ENCODE measurements at regions not wholly inside any gene's neighbourhood (a gene's known extent, or its start where the extent isn't known, plus 50 kb on each side); places are given as distances from the start of the nearest gene placed in this dataset.
"Not testable (repeated sequence)": the region's sequence is repeated elsewhere in the genome, so short reads cannot be mapped to it uniquely, and the experiment has no call there.

DNA sequence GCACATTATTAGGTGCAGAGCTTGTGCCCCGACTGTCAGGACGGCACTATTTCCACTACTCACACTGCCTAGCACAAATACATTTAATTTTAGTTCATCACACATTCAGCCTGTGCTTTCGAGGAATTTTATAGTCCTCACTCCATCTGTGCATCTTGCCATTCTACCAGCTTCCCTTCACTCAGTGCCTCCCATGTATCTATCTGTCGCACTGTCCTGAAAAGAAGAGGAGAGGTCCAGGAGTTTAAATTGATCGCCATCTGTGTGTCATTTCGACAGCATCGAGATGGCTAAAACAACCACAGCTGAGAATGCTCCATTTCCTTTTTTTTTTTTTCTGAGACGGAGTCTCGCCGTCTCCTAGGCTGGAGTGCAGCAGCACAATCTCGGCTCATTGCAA is 97.6 kb upstream of the FOXN3 start:
- H3K9me3 Mint-ChIP-seq, result no peaks in the 10 kb centered on the region
- DNase-seq, result no peak
- H3K4me3 Mint-ChIP-seq, result no peak overlapping the region
- peaks cover 50% of the 10 kb centered on the region for H3K4me1 Mint-ChIP-seq
- peaks cover 41% of the 10 kb centered on the region for H3K36me3 Mint-ChIP-seq
- no peak overlapping the region for H3K27ac Mint-ChIP-seq
- H3K27me3 Mint-ChIP-seq, result no peaks in the 10 kb centered on the region

- no peaks in the 10 kb centered on the region for H3K9me3 Mint-ChIP-seq
- H3K27ac Mint-ChIP-seq, result peak overlapping the region; percentile 97
- no peak for DNase-seq
- peak overlapping the region; percentile 77 for H3K4me3 Mint-ChIP-seq
- no peaks in the 10 kb centered on the region for H3K27me3 Mint-ChIP-seq
- H3K36me3 Mint-ChIP-seq, result peaks cover 24% of the 10 kb centered on the region
- peaks cover 56% of the 10 kb centered on the region for H3K4me1 Mint-ChIP-seq
Measured at GRCh38 chr14:89509891-89510290, 92.9 kb upstream of the FOXN3 start.

DNA sequence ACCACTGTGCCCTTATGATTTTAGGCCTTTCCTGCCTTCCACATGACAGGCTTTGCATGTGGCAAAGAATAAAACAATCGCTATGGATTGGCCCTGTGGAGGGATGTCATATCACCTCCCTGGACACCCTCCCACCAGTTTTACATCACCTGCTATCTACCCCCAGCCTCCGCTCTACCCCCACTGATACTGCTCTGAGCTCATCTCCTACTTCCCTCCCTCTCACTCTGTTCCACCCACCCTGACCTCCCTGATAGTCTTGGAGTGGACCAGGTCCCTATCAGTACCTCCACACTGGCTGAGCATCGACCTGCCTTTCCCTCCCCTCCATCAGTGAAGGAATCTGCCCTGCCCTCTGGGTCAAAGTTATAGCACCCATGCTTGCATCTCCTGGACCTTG is 91.8 kb upstream of the FOXN3 start:
- DNase-seq, result no peak
- Mint-ChIP-seq H3K4me3 (no peak overlapping the region), H3K27me3 (no peaks in the 10 kb centered on the region), H3K4me1 (peaks cover 66% of the 10 kb centered on the region), H3K36me3 (peaks cover 28% of the 10 kb centered on the region), H3K27ac (peak overlapping the region; percentile 27), H3K9me3 (no peaks in the 10 kb centered on the region)

- peak overlapping the region; percentile 43 for H3K27ac Mint-ChIP-seq
- DNase-seq, result no peak
- peaks cover 71% of the 10 kb centered on the region for H3K4me1 Mint-ChIP-seq
- no peaks in the 10 kb centered on the region for H3K9me3 Mint-ChIP-seq
- H3K4me3 Mint-ChIP-seq, result no peak overlapping the region
- no peaks in the 10 kb centered on the region for H3K27me3 Mint-ChIP-seq
- peaks cover 29% of the 10 kb centered on the region for H3K36me3 Mint-ChIP-seq
Measured at GRCh38 chr14:89507926-89508460, 91.0 kb upstream of the FOXN3 start.

- DNase-seq, result no peak
- H3K27ac Mint-ChIP-seq, result peak overlapping the region; percentile 43
- H3K4me1 Mint-ChIP-seq, result peaks cover 71% of the 10 kb centered on the region
- H3K36me3 Mint-ChIP-seq, result peaks cover 33% of the 10 kb centered on the region
- no peaks in the 10 kb centered on the region for H3K27me3 Mint-ChIP-seq
- no peak overlapping the region for H3K4me3 Mint-ChIP-seq
- H3K9me3 Mint-ChIP-seq, result no peaks in the 10 kb centered on the region
Measured at GRCh38 chr14:89507521-89507920, 90.5 kb upstream of the FOXN3 start.

GRCh38 chr14:89506891-89507452 is 89.9 kb upstream of the FOXN3 start:
- not testable (repeated sequence) for DNase-seq, H3K9me3 Mint-ChIP-seq, H3K4me3 Mint-ChIP-seq, H3K27me3 Mint-ChIP-seq
- peaks cover 31% of the 10 kb centered on the region for H3K36me3 Mint-ChIP-seq
- H3K4me1 Mint-ChIP-seq, result peaks cover 67% of the 10 kb centered on the region
- peak overlapping the region; percentile 43 for H3K27ac Mint-ChIP-seq

DNA sequence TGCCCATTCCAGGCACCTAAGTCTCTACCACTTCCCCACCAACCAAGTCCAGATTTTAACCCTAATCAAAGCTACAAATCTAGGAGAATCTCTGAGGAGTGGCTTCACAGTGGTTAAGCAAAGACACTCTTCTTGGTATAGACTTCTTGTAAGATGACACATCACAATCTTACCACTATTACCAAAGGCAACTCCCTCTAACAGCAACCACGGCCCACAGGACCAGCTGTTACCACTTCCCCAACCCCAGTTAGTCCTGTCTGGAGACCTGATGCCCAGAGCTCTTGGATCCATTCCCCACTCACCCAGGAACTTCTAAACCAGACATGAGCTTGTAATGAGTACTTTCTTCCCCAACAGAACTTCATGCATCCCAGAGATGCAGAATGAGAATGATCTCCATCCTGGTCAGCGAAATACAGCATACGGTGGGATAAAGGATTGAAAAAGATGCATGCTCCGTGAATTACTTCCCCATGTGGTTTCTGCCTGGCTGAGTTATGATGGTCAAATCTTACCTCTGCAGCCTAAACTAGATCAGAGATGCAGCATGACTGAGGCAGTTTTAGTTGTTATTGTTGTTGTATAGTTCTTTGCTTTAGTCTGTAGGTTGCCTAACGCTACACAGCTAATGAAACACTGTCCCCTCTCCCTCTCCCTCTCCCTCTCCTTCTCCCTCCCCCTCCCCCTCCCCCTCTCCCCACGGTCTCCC is 87.7 kb upstream of the FOXN3 start:
- peaks cover 48% of the 10 kb centered on the region for H3K4me1 Mint-ChIP-seq
- no peaks in the 10 kb centered on the region for H3K27me3 Mint-ChIP-seq
- peak; percentile 25 for DNase-seq
- peaks cover 24% of the 10 kb centered on the region for H3K36me3 Mint-ChIP-seq
- no peak overlapping the region for H3K4me3 Mint-ChIP-seq
- no peaks in the 10 kb centered on the region for H3K9me3 Mint-ChIP-seq
- peak overlapping the region; percentile 9 for H3K27ac Mint-ChIP-seq

DNA sequence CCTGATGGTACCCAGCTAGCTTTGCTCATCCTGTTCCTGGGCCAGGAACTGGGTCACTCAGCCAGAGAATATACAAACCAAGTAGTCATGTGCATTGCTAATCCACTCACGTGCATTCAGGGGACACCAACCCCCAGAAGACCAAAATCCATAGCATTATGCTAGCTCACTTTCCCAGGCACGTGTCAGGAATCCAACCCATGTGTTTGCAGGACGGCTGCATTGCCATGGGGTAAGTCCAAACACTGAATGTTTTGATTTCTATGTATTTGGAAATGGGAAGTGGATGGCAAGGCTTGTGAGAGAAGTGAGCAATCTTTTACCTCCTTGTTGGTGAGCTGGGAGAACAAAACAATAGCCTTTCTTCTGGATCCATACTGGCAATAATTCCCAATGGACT is 87.1 kb upstream of the FOXN3 start:
- H3K4me1 Mint-ChIP-seq, result peaks cover 44% of the 10 kb centered on the region
- no peak overlapping the region for H3K4me3 Mint-ChIP-seq
- no peak for DNase-seq
- H3K36me3 Mint-ChIP-seq, result peaks cover 24% of the 10 kb centered on the region
- no peak overlapping the region for H3K27ac Mint-ChIP-seq
- no peaks in the 10 kb centered on the region for H3K9me3 Mint-ChIP-seq
- H3K27me3 Mint-ChIP-seq, result no peaks in the 10 kb centered on the region

DNA sequence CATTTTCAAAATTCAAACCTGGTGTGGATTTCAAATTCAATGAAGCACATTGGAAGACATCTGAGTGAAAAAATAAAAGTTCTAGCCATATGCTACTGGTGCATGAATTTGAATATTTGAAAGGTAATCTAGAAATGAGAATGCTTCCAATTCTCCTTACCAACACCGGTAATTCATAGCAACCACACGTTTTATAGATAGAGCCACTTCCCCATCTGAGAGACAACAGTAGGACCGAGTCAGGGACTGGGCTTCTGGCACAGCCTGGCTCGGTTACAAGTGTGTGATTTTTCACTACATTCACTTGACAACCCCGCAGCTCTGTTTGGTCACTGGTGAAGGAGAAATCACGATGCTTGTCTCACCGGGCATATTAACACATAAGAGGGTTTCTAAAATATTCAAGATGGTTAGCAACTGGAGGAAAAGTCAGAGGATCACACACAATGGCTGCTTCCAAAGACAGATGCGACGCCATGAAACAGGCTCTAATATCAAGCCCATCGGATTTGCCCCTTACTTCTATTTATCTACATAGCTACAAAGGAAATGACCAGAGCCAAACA is 86.5 kb upstream of the FOXN3 start:
- H3K27me3 Mint-ChIP-seq, result no peaks in the 10 kb centered on the region
- no peak overlapping the region for H3K27ac Mint-ChIP-seq
- H3K4me3 Mint-ChIP-seq, result no peak overlapping the region
- peaks cover 38% of the 10 kb centered on the region for H3K4me1 Mint-ChIP-seq
- DNase-seq, result no peak
- no peaks in the 10 kb centered on the region for H3K9me3 Mint-ChIP-seq
- H3K36me3 Mint-ChIP-seq, result peaks cover 24% of the 10 kb centered on the region

DNA sequence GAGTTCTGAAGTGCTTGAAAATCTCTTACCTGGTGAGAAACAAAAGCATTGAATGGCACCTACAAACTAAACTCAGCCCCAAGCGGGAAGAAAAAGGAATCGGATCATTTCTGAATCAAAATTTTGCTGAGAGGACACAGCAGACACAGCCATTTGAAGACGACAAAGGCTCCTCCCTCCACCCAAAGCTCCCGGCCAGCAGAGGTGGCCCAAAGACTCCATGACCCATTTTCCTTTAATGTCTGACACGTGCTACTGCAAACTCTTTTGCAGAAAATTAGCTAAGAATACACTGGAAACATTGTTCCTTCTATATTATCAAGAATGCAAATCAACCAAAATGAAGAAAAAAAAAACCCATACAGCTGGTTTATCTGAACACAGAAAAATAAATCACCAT is 85.9 kb upstream of the FOXN3 start:
- Mint-ChIP-seq H3K27me3 (no peaks in the 10 kb centered on the region), H3K27ac (no peak overlapping the region), H3K4me3 (no peak overlapping the region), H3K36me3 (peaks cover 28% of the 10 kb centered on the region), H3K4me1 (peaks cover 33% of the 10 kb centered on the region), H3K9me3 (no peaks in the 10 kb centered on the region)
- no peak for DNase-seq

GRCh38 chr14:89501381-89501780 is 84.3 kb upstream of the FOXN3 start:
- peaks cover 25% of the 10 kb centered on the region for H3K4me1 Mint-ChIP-seq
- no peaks in the 10 kb centered on the region for H3K27me3 Mint-ChIP-seq

DNA sequence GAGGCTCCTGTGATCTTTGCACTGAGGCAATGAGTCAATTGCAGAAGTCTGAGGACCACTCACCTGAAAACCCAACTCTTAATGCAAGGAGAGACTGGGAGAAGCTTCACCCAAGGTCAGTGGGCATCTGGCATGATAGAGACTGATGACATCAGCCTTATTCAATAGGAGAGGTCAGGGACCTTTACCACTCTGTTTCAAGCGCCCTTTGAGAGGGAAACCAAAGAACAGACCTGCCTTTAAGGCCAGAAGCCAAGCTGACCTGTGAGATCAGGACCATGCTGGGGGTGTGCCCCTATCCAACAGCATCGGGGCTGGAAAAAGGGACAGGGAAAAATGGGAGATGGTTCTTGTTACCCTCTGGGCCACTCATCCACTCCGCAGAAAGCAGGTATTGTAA is 83.3 kb upstream of the FOXN3 start:
- H3K36me3 Mint-ChIP-seq, result peaks cover 28% of the 10 kb centered on the region
- H3K27ac Mint-ChIP-seq, result no peak overlapping the region
- no peaks in the 10 kb centered on the region for H3K27me3 Mint-ChIP-seq
- peaks cover 31% of the 10 kb centered on the region for H3K4me1 Mint-ChIP-seq
- no peaks in the 10 kb centered on the region for H3K9me3 Mint-ChIP-seq
- no peak overlapping the region for H3K4me3 Mint-ChIP-seq
- DNase-seq, result no peak

More at GRCh38 chr14:89501381-89501780, 84.3 kb upstream of the FOXN3 start:
- no peak for DNase-seq
- H3K4me3 Mint-ChIP-seq, result no peak overlapping the region
- no peak overlapping the region for H3K27ac Mint-ChIP-seq
- H3K36me3 Mint-ChIP-seq, result peaks cover 28% of the 10 kb centered on the region
- H3K9me3 Mint-ChIP-seq, result no peaks in the 10 kb centered on the region

- no peak for DNase-seq
- H3K4me3 Mint-ChIP-seq, result no peak overlapping the region
Measured at GRCh38 chr14:89498878-89499277, 81.8 kb upstream of the FOXN3 start.

GRCh38 chr14:89495718-89496117 is 78.7 kb upstream of the FOXN3 start:
- no peak overlapping the region for H3K4me3 Mint-ChIP-seq
- H3K27ac Mint-ChIP-seq, result no peak overlapping the region
- no peaks in the 10 kb centered on the region for H3K9me3 Mint-ChIP-seq
- no peaks in the 10 kb centered on the region for H3K27me3 Mint-ChIP-seq
- no peak for DNase-seq
- peaks cover 7% of the 10 kb centered on the region for H3K36me3 Mint-ChIP-seq
- peaks cover 23% of the 10 kb centered on the region for H3K4me1 Mint-ChIP-seq

More at GRCh38 chr14:89498878-89499277, 81.8 kb upstream of the FOXN3 start:
- no peaks in the 10 kb centered on the region for H3K27me3 Mint-ChIP-seq
- H3K9me3 Mint-ChIP-seq, result no peaks in the 10 kb centered on the region
- H3K4me1 Mint-ChIP-seq, result peaks cover 30% of the 10 kb centered on the region
- H3K36me3 Mint-ChIP-seq, result peaks cover 21% of the 10 kb centered on the region
- H3K27ac Mint-ChIP-seq, result no peak overlapping the region

DNA sequence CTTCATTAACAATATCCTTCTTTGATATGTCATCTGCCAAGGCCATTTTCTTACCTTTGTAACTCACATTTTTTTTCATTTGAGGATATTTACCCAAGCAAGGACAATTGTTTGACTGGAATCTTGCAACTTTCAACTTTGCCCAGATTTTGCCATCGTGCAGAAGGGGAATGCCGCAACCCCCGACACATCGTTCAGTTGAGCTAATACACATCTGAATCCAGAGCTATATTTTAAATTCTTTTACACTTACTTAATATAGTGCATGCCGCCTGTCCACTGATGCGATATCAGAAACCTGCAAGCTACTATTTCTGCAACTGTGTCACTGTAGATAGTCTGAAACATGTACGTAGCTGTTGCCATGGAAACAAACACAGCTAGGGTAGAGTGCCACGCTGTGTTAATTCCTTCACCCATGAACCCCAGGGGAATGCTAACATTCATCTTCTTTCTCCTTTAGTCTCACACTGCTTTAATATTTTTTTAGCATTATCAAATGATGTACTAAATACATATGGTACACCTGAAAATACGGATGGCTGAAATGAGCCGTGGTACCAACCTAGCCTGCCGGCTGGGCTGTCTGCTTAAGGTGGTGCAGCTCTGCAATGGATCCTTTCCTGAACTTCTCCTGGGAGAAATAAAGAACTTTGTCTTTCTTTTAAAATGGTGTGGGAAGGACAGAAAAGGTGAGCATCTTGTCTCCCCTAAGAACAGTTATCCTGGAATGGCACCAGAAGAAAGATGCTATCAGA is 77.0 kb upstream of the FOXN3 start:
- H3K4me1 Mint-ChIP-seq, result peaks cover 27% of the 10 kb centered on the region
- no peak overlapping the region for H3K27ac Mint-ChIP-seq
- no peak for DNase-seq
- H3K4me3 Mint-ChIP-seq, result no peak overlapping the region
- H3K36me3 Mint-ChIP-seq, result peaks cover 4% of the 10 kb centered on the region
- H3K27me3 Mint-ChIP-seq, result no peaks in the 10 kb centered on the region
- no peaks in the 10 kb centered on the region for H3K9me3 Mint-ChIP-seq
